HG03558 (cell line): ENCODE measurements at regions not wholly inside any gene's neighbourhood (a gene's known extent, or its start where the extent isn't known, plus 50 kb on each side); places are given as distances from the start of the nearest gene placed in this dataset.
A peak's percentile ranks its signal among the peaks of the same experiment; 100 is the strongest.
"Not testable (repeated sequence)": the region's sequence is repeated elsewhere in the genome, so short reads cannot be mapped to it uniquely, and the experiment has no call there.

Source experiments
- ATAC-seq: cut with Tn5 transposase; IDR thresholded peaks from one replicate; pipeline ENCODE4 v1.9.1; 2021; ENCODE audit warnings: moderate number of reproducible peaks; ENCODE audit not compliant: unreplicated experiment; ENCODE audit errors: extremely low read depth

DNA sequence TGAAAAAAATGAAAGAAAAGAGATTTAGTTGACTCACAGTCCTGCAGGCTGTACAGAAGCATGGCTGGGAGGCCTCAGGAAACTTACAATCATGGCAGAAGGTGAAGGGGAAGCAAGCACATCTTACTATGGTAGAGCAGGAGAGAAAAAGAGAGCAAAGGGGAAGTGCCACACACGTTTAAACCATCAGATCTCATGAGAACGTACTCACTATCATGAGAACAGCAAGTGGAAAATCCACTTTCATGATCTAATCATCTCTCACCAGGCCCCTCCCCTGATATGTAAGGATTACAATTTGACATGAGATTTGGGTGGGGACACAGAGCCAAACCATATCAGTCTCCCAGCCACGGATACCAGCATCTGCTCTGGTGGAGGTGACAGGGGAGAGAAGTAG is 50.8 kb upstream of the CPOX start:
- no peak for ATAC-seq

DNA sequence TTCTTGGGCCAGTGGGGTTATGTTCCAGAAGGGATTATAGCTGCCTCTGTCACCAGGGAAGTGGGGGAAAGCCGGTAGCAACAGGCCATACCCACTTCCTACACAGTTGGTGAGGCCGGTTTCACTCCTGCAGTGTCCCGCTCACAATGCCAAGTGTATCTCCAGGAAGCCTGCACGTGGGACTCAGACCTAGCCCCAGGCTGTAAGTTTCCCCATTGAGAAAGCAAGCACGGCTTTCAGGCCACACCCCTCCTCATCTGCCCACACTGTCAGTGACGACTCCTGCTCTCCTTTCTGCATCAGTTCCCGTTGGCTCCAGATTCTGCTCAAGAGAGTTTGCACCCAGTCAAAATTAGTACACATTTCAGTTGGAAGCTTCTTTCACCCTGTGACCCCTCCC is 51.6 kb upstream of the CPOX start:
- no peak for ATAC-seq

DNA sequence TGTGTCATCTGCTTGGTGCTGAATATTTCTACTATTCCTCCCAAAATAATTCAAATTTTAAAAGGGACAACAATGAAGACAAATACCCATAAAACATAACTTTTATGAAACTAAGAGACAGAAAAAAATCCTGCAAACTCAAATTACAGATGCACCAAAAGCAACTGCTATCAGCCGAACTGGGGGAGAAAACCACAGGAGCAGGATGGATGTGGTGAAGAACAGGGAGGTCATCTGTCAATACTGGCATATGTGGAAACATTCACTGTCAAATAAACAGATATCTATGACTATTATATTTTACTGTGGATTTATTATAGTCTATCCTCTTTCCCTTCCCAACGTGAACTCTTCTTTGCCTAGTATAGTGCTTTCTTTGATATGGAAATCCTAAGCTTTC is 53.3 kb upstream of the CPOX start:
- no peak for ATAC-seq

DNA sequence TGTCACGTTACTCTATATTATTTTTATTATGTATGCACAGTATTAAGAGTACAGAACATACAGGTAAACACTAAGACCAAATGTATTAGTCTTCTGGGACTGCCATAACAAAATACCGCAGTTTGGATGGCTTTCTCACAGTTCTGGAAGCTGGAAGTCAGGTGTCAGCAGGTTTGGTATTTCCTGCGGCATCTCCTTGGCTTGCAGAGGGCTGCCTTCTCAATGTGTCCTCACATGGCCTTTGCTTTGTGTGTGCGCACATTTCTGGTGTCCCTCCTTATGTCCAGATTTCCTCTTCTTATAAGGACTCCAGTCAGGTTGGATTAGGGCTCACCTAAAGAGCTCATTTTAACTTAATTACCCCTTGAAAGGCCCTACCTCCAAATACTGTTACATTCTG is 53.8 kb upstream of the CPOX start:
- ATAC-seq, result no peak

DNA sequence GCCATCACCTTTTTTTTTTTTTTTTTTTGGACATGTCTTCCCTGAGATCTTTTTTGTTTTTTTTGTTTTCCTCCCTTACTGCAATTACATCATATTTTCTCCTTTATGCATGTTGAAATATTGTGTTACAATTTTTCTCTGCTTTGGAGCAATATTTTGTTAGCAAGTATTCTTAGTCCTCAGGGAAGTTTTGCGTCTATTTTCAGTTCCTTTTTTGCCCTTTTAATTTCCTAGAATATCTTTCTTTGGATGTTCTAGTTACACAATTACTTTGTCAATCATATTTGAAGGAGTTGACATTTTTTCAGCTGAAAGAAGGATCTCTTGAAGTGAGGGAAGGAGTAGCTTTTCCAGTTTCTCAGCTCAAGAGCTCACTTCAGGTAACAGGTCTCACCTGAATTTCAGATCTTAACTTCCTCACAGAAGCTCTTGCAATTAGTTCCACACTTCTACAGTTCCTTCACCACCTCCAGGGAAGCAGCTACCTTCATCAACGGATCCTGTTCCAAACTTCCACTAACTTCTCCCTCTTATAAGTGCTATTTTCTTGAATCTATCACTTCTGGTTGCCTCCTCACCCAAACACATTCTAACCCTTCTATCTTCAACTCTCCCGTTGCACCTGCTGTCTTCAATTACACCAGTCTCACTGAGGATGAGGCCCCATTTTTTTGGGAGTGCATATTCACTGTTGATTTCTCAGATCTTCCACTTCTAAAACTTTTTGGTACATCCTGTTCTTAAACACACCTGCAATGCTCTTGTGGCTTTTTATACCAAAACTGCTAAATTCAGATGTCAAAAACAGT is 57.8 kb upstream of the CPOX start:
- ATAC-seq, result no peak

DNA sequence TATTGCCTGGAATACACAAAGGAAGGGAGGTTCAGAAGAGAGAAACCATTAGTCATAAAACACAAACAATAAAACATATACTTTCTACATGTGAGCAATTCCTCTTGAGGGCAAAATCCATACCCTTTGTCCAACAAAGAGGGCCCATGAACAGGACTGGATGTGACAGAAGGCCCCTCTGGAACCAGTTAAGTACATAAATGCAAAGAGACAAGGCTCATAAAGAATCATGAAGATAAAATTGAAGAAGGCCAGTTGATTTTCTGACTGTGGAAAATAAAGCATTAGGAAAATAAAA is 58.3 kb upstream of the CPOX start:
- ATAC-seq, result no peak

DNA sequence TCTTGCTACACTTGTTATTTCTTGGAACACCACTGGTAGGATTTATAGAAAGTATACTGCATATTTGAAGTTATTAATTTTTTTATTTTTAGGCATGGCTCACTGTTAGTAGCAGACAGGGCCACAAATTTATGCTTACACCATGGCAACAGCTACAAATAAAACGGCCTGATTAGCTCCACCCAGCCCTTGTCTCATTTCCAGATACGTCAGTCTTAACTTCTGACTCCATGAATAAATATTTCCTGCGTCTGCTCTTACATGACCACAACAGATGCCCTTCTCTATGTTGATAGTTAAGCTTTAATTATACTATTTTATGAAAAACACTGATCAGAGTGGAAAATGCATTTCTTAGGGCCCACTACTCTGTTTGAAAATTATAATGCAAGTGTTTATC is 62.3 kb upstream of the CPOX start:
- no peak for ATAC-seq

DNA sequence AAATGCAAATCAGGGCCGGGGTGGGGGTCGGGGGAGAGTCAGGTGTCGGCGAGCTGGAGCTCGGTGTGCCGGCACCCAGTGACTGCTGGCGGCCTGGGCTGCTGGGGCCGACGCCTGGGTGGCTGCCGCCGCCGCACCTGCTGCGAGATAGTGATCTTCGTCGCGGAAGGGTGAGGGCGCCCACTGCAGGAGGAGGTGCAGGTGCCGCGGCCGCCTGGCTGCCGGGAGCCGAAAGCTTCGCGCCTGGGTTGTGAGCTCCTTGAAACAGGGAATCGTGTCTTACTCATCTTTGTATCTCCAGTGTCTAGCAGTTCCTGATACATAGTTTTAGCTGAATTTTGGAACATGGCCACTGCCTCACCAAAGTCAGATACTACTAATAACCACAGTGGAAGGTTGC is 64.0 kb upstream of the CPOX start:
- peak; percentile 84 for ATAC-seq

DNA sequence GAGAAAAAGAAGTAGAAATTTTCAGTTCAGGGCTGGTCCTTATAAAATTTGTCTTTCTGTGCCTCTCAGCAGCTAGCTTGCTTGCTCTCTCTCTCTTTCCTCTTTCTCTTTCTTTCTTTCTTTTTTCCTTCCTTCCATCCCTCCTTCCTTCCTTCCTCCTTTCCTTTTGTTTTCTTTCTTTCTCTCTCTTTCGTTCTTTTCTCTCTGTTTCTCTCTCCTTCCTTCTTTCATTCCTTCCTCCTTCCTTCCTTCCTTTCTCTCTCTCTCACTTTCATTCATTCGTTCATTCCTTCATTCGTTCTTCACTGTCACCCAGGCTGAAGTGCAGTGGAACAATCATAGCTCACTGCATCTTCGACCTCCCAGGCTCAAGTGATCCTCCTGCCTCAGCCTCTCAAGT is 69.3 kb upstream of the CPOX start:
- no peak for ATAC-seq

DNA sequence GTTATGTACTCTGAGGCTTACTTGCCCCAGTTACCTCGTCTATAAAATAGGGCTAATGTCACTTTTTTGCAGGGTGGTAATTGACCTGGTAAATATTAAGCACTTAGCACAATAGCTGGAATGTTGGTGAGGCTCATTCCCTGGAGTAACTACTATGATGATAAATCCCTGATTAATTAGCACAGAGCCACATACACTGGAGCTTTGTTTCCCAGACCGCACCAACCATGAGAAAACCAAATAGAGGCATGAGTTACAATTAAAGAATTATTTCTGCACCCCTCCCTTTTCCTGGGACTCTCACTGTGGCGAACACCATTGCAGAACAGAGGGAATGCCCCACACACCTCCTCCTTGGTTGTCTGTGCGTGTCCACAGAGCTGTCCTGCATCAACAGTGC is 76.6 kb upstream of the CPOX start:
- ATAC-seq, result no peak

DNA sequence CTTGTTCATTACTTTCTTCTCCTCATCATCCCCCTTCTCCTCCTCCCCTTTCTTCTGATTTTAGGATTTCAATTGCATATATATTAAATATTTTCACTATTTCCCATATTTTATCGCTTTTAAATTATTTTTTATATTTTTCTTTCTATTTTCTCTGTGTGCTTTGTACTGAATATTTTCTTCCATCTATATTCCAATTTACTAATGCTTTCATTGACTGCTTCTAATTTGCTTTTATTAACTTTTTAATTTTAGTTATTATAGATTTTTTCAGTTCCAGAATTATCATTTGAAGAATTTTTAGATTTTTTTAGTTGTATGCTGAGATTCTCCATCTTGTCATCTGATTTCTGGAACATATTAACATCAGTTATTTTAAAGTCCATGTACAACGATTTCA is 83.2 kb upstream of the ST3GAL6 start:
- ATAC-seq, result no peak

DNA sequence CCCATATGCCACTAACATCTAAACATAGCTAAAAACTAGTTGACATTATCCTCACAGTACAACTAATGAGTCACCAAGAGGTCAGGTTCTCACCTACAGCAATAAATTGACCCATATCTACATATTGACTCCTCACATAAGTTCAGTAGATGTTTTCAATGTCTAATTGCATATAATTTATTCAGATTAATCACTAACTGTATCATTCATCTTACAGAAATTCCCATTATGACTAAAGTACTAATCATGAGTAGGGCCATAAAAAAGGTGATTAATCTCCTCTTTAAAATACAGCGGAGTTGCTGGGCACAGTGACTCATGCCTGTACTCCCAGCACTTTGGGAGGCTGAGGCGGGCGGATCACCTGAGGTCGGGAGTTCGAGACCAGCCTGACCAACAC is 82.4 kb upstream of the ST3GAL6 start:
- ATAC-seq, result no peak

DNA sequence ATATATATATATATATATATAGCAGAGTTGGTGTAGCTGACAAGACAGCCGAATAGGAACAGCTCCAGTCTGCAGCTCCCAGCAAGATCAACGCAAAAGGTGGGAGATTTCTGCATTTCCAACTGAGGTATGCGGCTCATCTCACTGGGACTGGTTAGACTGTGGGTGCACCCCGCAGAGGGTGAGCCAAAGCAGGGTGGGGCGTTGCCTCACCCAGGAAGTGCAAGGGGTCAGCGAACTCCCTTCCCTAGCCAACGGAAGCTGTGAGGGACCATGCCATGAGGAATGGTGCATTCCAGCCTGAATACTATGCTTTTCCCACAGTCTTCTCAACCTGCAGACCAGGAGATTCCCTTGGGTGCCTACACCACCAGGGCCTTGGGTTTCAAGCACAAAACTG is 81.7 kb upstream of the ST3GAL6 start:
- no peak for ATAC-seq

DNA sequence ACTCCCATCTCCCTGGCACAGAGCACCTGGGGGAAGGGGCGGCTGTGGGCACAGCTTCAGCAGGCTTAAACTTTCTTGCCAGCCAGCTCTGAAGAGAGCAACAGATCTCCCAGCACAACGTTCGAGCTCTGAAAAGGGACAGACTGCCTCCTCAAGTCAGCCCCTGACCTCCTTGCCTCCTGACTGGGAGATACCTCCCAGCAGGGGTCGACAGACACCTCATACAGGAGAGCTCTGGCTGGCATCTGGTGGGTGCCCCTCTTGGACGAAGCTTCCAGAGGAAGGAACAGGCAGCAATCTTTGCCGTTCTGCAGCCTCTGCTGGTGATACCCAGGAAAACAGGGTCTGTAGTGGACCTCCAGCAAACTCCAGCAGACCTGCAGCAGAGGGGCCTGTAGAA is 80.7 kb upstream of the ST3GAL6 start:
- ATAC-seq, result not testable (repeated sequence)

DNA sequence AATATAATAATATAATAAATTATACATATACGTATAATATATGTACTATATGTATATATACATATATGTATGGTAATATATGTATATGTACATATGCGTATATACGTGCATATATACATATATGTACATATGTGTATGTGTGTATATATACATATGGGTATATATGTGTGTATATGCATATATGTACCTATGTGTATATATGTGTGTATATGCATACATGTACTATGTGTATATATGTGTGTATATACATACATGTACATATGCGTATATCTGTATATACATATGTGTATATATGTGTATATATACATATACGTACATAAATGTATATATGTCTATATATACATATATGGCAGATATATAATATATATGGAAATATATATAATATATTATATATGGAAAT is 74.8 kb upstream of the ST3GAL6 start:
- ATAC-seq, result no peak

DNA sequence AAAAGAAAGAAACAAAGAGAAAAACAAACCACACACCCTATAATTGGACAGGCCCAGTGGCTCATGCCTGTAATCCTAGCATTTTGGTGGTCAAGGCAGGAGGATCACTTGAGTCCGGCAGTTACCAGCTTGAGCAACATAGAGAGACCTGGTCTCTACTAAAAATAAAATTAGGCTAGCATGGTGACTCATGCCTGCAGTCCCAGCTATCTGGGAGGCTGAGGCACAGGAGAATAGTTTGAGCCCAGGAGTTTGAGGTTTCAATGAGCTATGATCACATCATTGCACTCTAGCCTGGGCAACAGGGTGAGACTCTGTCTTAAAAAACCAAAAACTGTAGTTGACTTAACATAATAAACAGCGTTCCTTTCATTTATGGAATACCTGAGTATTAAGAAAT is 72.3 kb upstream of the ST3GAL6 start:
- no peak for ATAC-seq

DNA sequence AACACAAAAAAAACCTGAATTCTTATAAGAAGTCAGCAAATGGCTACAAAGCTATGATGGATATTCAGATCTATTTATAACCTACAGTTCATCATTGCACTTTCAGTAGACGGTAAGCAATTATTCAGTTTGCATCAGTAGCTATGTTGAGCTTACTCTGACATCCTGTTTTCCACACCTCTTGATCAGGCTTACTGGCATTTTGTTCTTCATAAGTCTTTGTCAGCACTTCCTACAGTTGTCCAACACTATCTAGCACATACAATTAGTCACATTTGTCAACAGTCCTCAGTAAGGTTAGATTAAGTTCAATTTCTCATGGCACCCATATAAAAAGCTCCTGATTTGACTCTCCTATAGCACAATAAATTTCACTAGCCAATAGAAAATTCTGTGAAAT is 71.2 kb upstream of the ST3GAL6 start:
- ATAC-seq, result no peak

DNA sequence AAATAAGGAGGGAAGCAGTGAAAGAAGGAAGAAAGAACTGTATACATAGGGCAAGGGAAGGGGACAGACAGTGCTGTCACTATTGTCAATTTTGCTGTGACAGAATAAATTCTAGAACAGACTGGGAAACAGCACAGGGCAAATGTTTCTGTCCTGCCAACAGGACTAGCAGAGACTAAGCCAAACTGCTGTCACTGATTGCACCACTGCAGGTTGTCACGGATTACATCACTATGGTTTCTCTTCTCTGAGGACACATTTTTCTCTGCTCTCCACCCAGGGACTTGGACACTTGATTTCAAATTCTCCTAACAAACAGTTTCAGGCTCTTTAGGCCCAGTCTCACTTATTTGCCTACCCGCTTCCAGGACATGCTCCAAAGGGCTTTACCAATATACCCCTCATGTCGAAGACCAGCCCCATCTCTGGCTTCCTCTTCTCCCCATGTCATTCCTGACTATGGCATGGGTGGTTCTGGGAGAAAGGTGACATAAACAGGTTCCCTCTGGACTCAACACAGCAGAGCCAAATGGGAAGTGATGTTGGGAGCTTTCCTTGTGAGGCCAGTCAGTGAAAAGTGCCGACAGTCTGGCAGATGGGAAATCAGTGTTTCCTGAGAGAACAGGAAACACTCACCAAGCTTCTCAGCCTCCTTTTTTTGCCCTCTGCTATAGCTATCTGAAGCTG is 70.2 kb upstream of the ST3GAL6 start:
- no peak for ATAC-seq

DNA sequence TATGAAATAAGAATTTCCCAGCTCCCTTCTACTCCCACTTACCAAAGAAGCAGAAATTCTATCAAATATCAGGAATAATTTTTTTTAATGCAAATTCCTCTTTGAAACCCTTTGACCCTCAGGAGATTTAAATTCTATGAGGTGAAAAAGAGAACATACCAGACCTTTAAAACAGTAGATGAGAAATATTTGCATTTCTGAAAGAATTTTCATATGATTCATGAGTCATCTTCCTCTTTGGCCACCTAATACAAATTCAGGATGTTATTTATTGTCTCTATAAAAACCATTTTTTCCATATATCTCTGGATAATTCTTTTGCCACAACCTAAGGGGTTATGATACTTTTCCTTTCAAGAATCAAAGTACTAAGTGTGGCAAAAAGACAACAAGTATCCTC is 67.3 kb upstream of the ST3GAL6 start:
- no peak for ATAC-seq

DNA sequence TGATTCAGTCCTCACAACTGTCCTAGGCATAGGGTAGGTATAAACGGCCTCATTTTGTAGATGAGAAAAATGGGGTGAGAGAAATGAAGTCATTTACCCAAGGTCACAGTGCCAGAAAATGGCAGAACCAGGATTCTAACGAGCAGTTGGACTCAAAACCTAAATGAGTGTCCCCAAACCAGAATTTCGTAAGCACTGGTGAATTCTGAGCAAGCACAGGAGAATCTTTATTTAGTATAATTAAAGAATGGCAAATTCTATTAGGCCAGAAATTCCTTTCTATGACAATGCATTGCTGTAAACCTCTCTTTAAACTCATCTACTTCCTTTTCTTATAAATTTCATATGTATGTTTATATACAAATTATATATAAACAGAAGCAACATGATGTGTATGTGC is 66.8 kb upstream of the ST3GAL6 start:
- not testable (repeated sequence) for ATAC-seq

DNA sequence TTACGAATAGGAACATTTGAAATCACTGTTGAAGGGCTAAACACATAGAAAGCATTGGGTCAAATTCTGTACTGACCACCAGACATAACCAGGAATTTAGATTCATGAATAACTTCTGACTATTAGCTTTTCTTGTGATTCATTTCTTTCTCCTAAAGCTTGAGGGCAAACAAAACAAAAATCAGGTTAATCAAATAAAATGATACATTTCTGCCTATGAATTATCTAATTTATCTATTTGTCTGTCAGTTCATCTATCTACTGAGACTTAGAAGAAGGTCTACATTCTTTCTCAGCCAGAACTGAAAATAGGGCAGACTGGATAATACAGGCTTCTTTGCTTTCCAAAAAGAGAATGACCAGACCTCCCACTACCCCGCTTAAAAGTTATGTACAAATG is 65.9 kb upstream of the ST3GAL6 start:
- ATAC-seq, result no peak

DNA sequence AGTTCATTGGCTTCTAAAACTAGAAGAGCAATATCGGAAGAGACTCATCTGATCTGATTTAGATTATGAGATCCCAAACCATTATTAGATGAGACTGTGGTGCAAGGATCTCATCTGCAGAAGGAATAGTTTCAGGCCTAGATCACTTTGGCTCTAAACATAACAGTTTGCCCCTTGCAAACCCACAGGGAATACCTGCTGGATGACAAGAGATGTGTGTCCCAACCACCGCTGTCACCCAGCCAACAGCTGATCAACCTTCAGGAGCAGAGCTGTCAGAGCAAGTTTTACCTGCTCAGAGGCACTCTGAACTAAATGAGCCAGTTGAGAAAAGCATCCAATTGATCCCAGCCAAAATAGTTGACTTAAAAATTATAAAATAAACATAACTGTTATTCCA is 64.0 kb upstream of the ST3GAL6 start:
- ATAC-seq, result no peak
